ENCODE measurements at regions not wholly inside any gene's neighbourhood (a gene's known extent, or its start where the extent isn't known, plus 50 kb on each side); places are given as distances from the start of the nearest gene placed in this dataset.

GRCh38 chr15:37582852-37583251 lies 351.6 kb upstream of the TMCO5A start:
- TF ChIP-seq, protein P1, sequence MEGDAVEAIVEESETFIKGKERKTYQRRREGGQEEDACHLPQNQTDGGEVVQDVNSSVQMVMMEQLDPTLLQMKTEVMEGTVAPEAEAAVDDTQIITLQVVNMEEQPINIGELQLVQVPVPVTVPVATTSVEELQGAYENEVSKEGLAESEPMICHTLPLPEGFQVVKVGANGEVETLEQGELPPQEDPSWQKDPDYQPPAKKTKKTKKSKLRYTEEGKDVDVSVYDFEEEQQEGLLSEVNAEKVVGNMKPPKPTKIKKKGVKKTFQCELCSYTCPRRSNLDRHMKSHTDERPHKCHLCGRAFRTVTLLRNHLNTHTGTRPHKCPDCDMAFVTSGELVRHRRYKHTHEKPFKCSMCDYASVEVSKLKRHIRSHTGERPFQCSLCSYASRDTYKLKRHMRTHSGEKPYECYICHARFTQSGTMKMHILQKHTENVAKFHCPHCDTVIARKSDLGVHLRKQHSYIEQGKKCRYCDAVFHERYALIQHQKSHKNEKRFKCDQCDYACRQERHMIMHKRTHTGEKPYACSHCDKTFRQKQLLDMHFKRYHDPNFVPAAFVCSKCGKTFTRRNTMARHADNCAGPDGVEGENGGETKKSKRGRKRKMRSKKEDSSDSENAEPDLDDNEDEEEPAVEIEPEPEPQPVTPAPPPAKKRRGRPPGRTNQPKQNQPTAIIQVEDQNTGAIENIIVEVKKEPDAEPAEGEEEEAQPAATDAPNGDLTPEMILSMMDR (IDR thresholded peaks at IDR 0.05; ENCODE audit: low read depth, low read length, poor library complexity, severe bottlenecking): no peak
- no peak for TF ChIP-seq EZH2phosphoT487 (IDR thresholded peaks at IDR 0.05; ENCODE audit: borderline replicate concordance, low read length)
